Prostate gland (tissue), 2 donors: ENCODE measurements at regions not wholly inside any gene's neighbourhood (a gene's known extent, or its start where the extent isn't known, plus 50 kb on each side); places are given as distances from the start of the nearest gene placed in this dataset.
A peak's percentile ranks its signal among the peaks of the same experiment; 100 is the strongest.

Source experiments
- DNase-seq: peaks from one replicate; pipeline ENCODE4 v3.0.0-alpha.2; 2019; ENCODE audit warnings: low spot score
- H3K27ac ChIP-seq, 2 donors: fragments of 200-600 bp; sonication (generic); 2 replicates each; pipeline ENCODE4 v1.5.1; 2017 to 2019
- H3K27me3 ChIP-seq: fragments of 200-600 bp; sonication (generic); replicated peaks from 2 replicates; pipeline ENCODE4 v1.5.1; 2019; ENCODE audit not compliant: insufficient read depth
- H3K36me3 ChIP-seq, 2 donors: fragments of 200-600 bp; sonication (generic); 1 replicate in 1 of 2; 2 replicates in 1 of 2; pipeline versions ENCODE4 v1.5.1 to v1.8.1; 2017 to 2019
- H3K4me1 ChIP-seq: fragments of 200-600 bp; sonication (generic); replicated peaks from 2 replicates; pipeline ENCODE4 v1.5.1; 2019
- H3K4me3 ChIP-seq, 2 donors: fragments of 200-600 bp; sonication (generic); 2 replicates each; pipeline ENCODE4 v1.5.1; 2017 to 2019
- H3K9me3 ChIP-seq: fragments of 200-600 bp; sonication (generic); 2 replicates; pipeline ENCODE4 v1.5.1; 2017
- POLR2A ChIP-seq: fragments of 450-650 bp; IDR thresholded peaks from one replicate; pipeline ENCODE4 v1.6.1; 2016; ENCODE audit warnings: antibody characterized with exemption, mild to moderate bottlenecking
- POLR2AphosphoS5 ChIP-seq: sonication (generic); formaldehyde crosslinking; IDR thresholded peaks from one replicate; pipeline ENCODE4 v1.6.1; 2017; ENCODE audit warnings: antibody characterized with exemption
- WGBS: methylation state at CpG from one replicate; pipeline ENCODE4 v1.1.5; 2018; 5-methylcytosine and 5-hydroxymethylcytosine counted together
- intact Hi-C: fragments of 100-400 bp; cut with DNase I; formaldehyde crosslinking; loops from one replicate; pipeline ENCODE4 v1.14.2; 2022
- TF ChIP-seq, protein P1 (sequence below), 4 experiments: fragments of 200-600 bp in 2 of 4; fragments of 450-650 bp in 2 of 4; sonication (generic) in 2 of 4; IDR thresholded peaks; 1 replicate in 3 of 4; 2 replicates in 1 of 4; pipeline ENCODE4 v1.5.1; 2016 to 2019; ENCODE audit warnings: antibody characterized with exemption in 4 of 4, mild to moderate bottlenecking in 2 of 4, moderate library complexity in 2 of 4

DNA sequence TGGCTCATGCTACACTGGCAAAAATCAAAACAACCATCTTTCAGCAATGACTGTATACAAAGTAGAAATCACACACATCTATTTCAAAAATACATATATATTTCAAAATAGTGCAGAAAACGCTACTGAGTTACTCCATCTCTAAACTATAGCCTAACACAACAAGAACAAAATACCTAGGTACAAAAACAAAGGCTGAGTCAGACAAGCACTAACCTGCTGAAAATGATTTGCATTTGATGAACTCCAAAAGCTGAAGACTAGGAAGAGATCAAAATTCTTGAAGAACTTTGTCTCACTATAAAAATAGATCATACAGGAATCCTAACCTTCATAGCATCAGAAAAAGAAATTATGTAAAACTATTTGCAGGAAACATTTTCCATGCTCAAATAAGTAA is 381.6 kb downstream of the EFNB2 start:
- Histone ChIP-seq H3K4me1 (no peaks in the 10 kb centered on the region), H3K27ac (no peak overlapping the region), H3K36me3 (no peaks in the 10 kb centered on the region), H3K27me3 (no peaks in the 10 kb centered on the region), H3K9me3 (no peaks in the 10 kb centered on the region), H3K4me3 (no peak overlapping the region)
- intact Hi-C loops: no loop called here
- no peak for DNase-seq
- TF ChIP-seq POLR2AphosphoS5 (no peak), POLR2A (no peak)
- TF ChIP-seq, protein P1, sequence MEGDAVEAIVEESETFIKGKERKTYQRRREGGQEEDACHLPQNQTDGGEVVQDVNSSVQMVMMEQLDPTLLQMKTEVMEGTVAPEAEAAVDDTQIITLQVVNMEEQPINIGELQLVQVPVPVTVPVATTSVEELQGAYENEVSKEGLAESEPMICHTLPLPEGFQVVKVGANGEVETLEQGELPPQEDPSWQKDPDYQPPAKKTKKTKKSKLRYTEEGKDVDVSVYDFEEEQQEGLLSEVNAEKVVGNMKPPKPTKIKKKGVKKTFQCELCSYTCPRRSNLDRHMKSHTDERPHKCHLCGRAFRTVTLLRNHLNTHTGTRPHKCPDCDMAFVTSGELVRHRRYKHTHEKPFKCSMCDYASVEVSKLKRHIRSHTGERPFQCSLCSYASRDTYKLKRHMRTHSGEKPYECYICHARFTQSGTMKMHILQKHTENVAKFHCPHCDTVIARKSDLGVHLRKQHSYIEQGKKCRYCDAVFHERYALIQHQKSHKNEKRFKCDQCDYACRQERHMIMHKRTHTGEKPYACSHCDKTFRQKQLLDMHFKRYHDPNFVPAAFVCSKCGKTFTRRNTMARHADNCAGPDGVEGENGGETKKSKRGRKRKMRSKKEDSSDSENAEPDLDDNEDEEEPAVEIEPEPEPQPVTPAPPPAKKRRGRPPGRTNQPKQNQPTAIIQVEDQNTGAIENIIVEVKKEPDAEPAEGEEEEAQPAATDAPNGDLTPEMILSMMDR (IDR thresholded peaks at IDR 0.05): no peak
- 0% methylated on average over 1 of the region's 1 CpG for WGBS

DNA sequence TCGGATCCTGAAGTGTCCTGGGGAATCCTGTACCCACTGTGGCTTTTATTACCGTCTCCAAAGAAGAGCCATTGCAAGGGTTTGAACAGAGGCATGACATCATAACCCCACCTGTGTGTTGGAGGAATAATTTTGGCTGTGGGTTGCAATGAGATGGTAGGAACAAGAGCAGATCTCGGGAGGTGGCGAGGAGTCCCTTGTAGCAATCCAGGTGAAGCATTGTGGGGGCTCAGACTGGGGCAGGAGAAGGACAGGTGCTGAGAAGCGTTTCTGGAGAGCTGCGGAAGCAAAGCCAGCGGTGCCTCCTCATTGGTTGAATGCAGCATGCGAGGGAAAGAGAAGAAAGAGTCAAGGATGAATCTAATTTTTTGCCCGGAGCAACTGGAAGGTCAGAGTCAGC is 382.4 kb downstream of the EFNB2 start:
- no peak for DNase-seq
- Histone ChIP-seq H3K27ac (no peak overlapping the region), H3K27me3 (no peaks in the 10 kb centered on the region), H3K36me3 (no peaks in the 10 kb centered on the region), H3K4me3 (no peak overlapping the region), H3K4me1 (no peaks in the 10 kb centered on the region), H3K9me3 (no peaks in the 10 kb centered on the region)
- TF ChIP-seq, protein P1 (IDR thresholded peaks at IDR 0.05): no peak
- TF ChIP-seq POLR2AphosphoS5: no peak
- no peak for TF ChIP-seq POLR2A
- intact Hi-C loops: no loop called here
- 96% methylated on average over 9 of the region's 9 CpGs for WGBS

DNA sequence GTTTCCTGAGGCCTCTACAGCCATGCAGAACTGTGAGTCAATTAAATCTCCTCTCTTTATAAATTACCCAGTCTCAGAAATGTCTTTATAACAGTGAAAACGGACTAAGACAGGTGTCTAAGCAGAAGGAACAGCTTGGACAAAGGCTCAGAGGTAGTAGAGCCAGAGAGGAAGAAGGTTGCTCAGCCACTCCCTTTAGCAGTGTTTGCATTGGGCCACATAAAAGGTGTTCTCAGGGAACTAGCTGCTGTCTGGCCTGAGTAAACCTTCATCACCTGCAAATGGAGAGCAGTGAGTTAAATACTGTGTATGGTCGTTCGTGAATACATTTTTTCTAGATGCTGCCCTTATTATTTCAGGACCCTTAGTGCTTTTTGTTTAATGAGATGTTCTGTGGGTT is 383.4 kb downstream of the EFNB2 start:
- no peaks in the 10 kb centered on the region for H3K9me3 ChIP-seq
- peak; percentile 49 for DNase-seq
- H3K27ac ChIP-seq: peak overlapping the region; percentile 10 to 23
- H3K36me3 ChIP-seq: no peaks in the 10 kb centered on the region
- no peaks in the 10 kb centered on the region for H3K4me1 ChIP-seq
- 48% methylated on average over 3 of the region's 3 CpGs for WGBS
- no peak overlapping the region for H3K4me3 ChIP-seq
- TF ChIP-seq POLR2A: no peak
- TF ChIP-seq, protein P1 (IDR thresholded peaks at IDR 0.05): no peak
- peak; percentile 40 for TF ChIP-seq POLR2AphosphoS5
- H3K27me3 ChIP-seq: no peaks in the 10 kb centered on the region
- intact Hi-C loops: no loop called here

DNA sequence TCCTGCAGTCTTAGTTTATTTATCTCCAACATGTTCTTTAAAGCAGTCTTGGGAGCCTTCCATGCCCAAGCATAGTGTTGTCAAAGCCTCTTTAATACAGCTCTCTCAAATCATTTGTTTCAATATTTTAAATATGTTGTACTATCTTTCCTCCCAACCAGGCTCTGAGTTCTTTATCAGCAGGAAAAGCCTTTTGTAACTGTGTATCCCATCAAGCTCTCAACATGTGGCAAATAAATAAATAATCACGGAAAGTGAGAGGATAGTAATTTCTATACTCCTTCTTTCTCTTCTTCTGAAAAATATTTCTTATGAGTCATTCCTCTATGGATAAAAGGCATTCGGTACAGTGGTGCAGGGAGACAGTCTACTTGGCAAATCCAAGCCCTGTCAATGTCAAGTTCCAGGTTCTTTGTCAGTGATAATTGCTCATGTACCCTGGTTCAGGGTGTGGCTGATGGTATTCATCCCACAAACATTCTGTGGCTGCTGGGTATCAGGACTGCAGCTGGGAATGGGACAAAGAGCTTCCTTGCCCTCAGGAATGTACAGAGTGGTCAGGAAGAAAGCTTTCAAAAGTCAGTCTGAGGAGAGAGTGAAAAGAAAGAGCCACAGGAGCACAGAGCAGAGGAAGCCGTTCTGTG is 384.3 kb downstream of the EFNB2 start:
- no peaks in the 10 kb centered on the region for H3K36me3 ChIP-seq
- H3K4me3 ChIP-seq: no peak overlapping the region
- TF ChIP-seq, protein P1 (IDR thresholded peaks at IDR 0.05): no peak
- TF ChIP-seq POLR2AphosphoS5: no peak
- TF ChIP-seq POLR2A: no peak
- no peak for DNase-seq
- H3K9me3 ChIP-seq: no peaks in the 10 kb centered on the region
- H3K4me1 ChIP-seq: no peaks in the 10 kb centered on the region
- 62% methylated on average over 3 of the region's 3 CpGs for WGBS
- intact Hi-C loops: no loop called here
- H3K27me3 ChIP-seq: no peaks in the 10 kb centered on the region
- peak overlapping the region; percentile 10 to 23 for H3K27ac ChIP-seq
